ENCODE measurements at regions not wholly inside any gene's neighbourhood (a gene's known extent, or its start where the extent isn't known, plus 50 kb on each side); places are given as distances from the start of the nearest gene placed in this dataset.

DNA sequence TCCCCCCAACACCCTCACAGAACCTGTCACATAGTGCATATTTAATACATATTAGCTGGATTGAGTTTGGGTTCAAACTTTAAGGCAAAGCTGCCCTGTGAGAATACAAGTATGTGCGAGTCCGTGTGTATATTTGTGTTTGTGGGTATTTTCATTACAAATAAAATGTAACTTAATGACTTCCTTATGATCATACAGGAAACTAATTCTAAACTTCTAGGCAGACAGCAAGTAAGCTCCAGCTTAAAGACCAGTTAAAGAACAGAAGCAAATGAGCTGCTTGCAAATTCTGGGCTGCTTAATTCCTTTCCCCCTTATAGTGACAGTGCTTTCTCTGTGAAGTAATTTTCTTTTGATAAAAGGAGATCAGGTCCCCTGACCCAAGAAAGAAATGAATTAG is 437.6 kb downstream of the TTLL7 start:
- no peak for DNase-seq

- DNase-seq, result no peak
Measured at GRCh38 chr1:83559129-83559840, 439.6 kb downstream of the TTLL7 start.

GRCh38 chr1:83555871-83556270 is 443.1 kb downstream of the TTLL7 start:
- no peak for DNase-seq

DNA sequence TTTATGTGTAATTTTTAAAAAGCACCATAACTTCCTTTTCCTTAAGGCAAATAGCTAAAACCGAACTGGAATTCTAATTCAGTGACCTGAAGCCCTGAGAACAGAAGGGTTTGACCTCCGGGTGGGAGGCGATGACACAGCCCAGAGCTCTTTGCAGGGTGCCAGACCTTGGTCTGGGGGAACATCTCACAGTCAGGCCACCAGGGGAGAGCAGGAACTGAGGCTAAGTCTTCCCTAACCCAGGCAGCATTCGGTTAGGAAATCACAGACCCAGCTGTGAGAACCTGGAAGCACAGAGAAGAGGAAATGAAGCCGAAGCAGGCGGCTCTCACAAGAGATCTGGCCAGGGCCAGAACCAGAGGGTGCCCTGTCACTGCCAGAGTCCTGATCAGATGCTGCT is 444.8 kb downstream of the TTLL7 start:
- DNase-seq, result no peak

- DNase-seq, result no peak
Measured at GRCh38 chr1:83552820-83553219, 446.1 kb downstream of the TTLL7 start.

GRCh38 chr1:83548311-83548710 is 450.6 kb downstream of the TTLL7 start:
- no peak for DNase-seq

GRCh38 chr1:83547901-83548300 is 451.0 kb downstream of the TTLL7 start:
- DNase-seq, result no peak

GRCh38 chr1:83546874-83547273 is 452.1 kb downstream of the TTLL7 start:
- DNase-seq, result no peak

GRCh38 chr1:83545066-83545862 is 453.7 kb downstream of the TTLL7 start:
- DNase-seq, result no peak

DNA sequence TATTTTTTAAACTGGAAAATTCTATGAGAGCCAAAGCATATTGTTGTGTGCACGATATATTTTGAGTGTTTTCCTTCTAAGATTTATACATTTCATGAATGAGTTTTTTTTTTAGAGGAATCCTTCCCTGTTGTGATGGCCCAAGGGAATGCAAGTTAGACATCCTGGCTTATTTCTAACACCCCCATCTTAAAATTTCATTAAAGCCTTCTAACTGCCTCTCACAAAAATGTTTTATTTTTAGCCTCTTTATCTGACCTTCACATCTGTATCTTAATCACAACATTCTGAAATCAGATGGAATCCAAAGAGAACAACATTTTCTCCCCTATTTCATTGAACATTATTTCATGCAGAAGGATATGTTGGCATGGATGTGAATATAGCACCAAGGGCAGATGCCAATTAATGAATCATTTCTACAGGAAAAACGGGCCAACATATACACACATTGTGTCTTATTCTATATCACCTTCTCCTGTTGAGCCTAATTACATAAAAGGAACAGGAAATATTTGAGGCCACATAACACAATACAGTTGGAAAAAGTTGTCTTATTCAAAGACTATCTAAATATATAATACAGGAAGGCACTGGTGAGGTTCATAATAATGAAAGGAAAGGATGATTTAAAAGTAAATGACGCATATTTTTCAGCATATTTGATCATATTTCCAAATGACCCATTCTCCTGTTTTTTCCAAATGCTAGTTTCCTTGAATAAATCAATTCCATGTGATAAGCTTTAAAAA is 455.5 kb downstream of the TTLL7 start:
- DNase-seq, result no peak

DNA sequence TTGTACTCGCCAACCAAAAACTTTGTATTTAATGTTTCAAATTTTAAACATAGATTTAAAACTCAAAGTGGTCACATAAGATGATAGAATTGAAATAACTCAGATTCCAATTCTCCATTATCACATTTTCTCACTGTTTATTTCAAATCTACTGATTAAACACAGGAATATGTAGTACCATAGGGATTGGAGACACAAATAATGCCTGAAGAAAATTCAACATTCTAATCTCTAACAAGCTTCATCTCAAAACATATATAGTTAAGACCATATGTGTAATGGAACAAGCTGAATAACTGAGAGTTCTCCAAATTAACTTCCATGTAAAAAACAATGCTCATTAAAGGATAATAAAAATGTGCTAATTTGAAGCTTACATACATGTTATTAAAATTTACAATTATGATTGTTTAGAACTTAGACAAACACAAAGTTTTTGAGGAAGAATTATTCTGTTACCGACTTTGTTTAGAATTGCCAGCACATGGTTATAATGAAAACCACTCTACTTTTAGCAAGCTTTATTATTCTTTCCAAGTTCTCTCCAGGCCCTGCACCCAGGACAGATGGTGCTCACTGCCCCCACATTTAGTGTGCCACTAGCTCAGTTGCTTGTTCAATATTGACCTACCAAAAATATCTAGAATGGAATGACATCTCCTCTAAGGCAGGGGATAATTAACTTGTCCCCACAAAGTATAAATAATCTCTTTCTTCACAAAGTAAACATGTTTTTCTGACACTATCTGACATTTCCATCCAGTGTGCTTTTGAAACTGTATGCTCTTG is 467.2 kb downstream of the TTLL7 start:
- DNase-seq, result no peak

- DNase-seq, result no peak
Measured at GRCh38 chr1:83530506-83530905, 468.4 kb downstream of the TTLL7 start.

DNA sequence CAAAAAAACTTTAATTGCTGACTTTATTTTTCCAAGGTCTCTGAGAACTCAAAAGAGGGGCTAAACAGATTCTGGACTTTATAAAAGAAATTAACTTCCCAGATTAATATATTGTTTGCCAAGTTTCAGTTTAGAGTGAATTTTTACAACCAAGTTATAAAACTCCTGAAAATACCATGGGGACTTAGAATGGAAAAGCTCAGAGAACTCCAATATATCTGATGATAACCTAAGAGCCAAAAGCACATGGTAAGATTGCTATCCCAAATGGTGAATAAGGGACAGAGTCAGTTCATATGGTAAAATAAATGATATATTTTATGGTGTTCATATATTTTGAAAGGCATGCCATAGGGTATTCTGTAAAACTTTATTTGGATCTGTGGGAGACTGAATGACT is 470.9 kb downstream of the TTLL7 start:
- no peak for DNase-seq

- no peak for DNase-seq
Measured at GRCh38 chr1:83520797-83521196, 478.1 kb downstream of the TTLL7 start.

DNA sequence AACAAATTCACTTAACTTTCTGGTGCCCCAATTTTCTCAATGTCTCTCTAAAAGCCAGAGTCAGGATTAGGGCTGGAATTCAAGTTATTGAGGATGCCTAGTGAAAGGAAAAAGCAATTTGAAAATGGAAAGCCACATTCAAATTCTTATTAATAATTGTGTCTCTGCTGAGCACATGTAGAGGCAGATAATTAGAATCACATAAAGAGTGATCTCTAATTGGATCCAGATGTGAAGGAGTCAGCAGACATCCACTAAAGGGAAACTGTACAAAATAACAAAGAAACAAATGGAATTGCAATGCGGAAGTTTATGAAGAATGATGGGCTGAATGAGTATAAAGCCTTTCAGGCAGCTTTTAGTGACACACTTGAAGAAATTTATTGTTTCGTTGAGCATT is 482.6 kb downstream of the TTLL7 start:
- DNase-seq, result no peak

GRCh38 chr1:83515578-83516154 is 483.3 kb downstream of the TTLL7 start:
- DNase-seq, result no peak

DNA sequence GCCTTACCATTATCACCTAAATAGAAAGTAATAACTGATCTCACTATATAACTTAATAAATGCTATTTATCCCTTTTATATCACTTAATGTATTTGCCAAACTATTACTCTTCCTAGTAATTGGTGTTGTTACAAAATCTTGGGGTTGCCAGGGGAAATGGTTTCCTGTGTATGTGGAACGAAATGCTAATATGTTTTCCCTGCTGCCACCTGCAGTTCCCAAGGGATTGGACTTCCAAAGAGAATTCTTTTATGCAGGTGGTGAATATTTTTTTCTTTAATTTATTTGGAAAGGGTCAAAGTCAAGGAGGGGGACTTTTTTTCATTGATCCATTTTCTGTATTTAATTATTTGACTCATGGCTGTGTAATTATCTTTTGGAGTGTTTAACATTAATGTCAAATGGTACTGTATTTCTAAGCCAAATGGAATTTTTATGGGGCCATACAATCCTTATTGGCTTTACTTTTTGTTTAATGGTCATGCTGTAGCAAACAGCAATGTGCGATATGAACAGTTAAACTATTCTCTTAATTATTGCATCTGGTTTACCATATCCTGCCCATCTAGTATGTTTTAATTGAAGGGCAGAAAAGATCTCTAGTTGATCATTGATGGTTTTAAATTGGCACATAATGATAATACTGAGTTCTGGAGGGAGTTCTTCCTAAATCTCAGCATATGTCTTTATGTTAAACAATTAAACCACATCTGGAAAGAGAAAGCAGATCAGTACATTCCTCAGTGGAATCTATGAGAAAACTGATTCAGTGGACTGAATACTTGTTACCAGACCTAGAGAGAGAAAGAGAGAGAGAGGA is 486.3 kb downstream of the TTLL7 start:
- DNase-seq, result no peak

DNA sequence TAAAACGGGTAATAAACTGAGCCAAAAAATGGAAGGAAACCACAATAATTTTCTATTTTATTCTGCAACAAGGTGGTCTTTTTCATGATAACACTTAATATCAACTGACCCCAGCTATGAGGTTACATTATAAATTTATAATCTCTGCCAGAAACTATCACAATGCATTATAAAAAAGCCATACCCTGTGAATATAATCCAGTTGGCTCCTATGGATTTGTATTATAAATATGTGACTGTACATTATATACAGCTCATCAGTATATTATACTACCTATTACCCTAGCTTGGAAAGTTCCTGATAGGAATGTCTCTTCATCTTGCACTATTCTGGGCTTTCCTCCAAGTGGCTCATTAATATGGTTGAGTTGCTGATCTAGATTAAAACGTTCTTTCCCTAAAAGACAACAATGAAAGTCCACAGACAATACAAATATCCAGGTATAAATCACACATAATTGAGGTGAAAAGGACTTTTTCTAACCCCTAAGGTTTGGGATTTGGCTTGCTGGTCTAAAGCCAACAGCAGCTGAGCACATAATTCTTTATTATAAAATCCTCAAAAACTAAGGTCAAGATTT is 487.7 kb downstream of the TTLL7 start:
- no peak for DNase-seq

DNA sequence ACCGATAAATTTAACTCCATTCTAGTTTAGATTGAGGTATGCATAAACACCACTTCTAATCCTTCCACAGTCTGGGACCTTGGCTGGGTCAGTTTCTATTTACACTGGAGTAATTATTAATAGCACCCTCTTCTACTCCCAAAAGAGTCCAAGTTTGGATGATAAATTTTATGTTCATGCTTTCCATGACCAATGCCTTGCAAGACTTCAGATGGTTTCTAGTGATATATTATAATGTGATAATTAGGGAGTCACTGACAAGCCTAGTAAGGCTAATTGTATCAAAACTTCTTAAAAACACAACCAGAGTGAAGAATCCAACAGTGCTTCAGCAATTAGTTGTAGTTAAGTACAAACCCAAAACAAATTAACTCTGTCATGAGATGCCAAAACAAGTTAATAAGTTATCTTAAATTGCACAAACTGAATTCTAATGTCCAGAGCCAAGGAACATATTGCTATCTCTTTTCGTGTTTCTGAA is 489.6 kb downstream of the TTLL7 start:
- DNase-seq, result no peak

DNA sequence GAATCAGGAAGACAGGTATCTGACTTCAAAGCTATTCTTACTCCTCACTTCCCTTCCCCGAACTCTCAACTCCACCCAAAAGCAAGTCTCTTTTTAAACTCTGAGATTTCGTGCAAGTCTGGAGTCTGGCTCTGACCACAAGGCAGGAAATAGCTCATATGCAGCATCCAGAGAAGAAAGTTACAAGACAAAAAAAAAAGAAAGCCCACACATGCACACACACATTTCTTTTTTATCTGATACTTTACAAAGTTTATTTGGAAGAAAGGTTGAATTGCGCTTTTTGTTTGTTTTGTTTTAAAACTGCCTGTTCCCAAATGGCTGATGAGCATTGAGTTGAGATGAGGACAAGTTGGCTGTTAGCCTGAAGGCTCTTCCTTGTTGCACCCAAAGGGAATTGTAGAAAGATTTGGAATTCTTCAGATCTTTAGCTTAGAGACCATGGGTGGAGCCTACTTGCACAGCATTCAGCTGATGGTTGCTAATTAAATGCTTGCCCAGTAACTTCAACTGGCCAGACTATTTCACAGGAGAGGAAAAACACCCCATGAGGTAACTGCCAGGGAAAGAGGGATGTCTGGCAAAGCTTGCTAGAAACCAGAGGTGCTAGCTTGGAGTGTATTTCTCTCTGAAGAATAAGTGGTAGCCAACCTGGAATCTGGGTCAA is 490.3 kb downstream of the TTLL7 start:
- DNase-seq, result peak; percentile 18

- no peak for DNase-seq
Measured at GRCh38 chr1:83505148-83505547, 493.8 kb downstream of the TTLL7 start.

All from CD4-positive, alpha-beta T cell treated with Interferon gamma for 1 hour (primary cell).